OCI-LY7 (cell line): ENCODE measurements at regions not wholly inside any gene's neighbourhood (a gene's known extent, or its start where the extent isn't known, plus 50 kb on each side); places are given as distances from the start of the nearest gene placed in this dataset.

Experiments
- BruUV-seq: library from RNA; stranded (reverse); fragments of 400-500 nt; replicated peaks from 2 replicates; lab custom pipeline; 2021; lab: Mats Ljungman, UMichigan
- CTCF ChIA-PET: fragments of 300-600 bp; sonication (Branson Sonifier 250); formaldehyde crosslinking; loops from one replicate; lab custom pipeline; 2022; ENCODE audit warnings: antibody characterized with exemption; ENCODE audit not compliant: unreplicated experiment; lab: Charles Lee
- POLR2A ChIA-PET: fragments of 300-600 bp; sonication (Branson Sonifier 250); formaldehyde crosslinking; loops from one replicate; lab custom pipeline; 2022; ENCODE audit warnings: antibody characterized with exemption; lab: Charles Lee
- DNase-seq: peaks from one replicate; pipeline ENCODE4 v3.0.0-alpha.2; 2015; ENCODE audit warnings: low spot score
- H2AFZ ChIP-seq: fragments of 200-600 bp; sonication (generic), shearing (Covaris generic); 2 replicates; pipeline ENCODE4 v1.6.1; 2014; ENCODE audit warnings: mild to moderate bottlenecking, antibody characterized with exemption, low read length, moderate library complexity
- H3K27ac ChIP-seq: fragments of 200-600 bp; sonication (generic); 2 replicates; pipeline ENCODE4 v1.5.1; 2014; ENCODE audit warnings: mixed run types, low read depth, mild to moderate bottlenecking, moderate library complexity, low read length, inconsistent platforms; ENCODE audit not compliant: poor library complexity, severe bottlenecking
- H3K36me3 ChIP-seq: fragments of 200-600 bp; sonication (generic); 2 replicates; pipeline ENCODE4 v1.6.1; 2014; ENCODE audit warnings: mild to moderate bottlenecking, antibody characterized with exemption, low read length, moderate library complexity, mixed read lengths; ENCODE audit not compliant: insufficient read depth
- H3K4me1 ChIP-seq: fragments of 200-600 bp; sonication (generic); 2 replicates; pipeline ENCODE4 v1.5.1; 2014; ENCODE audit warnings: mild to moderate bottlenecking, low read length; ENCODE audit not compliant: insufficient read depth, poor library complexity, severe bottlenecking
- H3K4me2 ChIP-seq: fragments of 200-600 bp; sonication (generic); 2 replicates; pipeline ENCODE4 v1.6.1; 2014; ENCODE audit warnings: mild to moderate bottlenecking, low read length
- H3K4me3 ChIP-seq: fragments of 200-600 bp; sonication (generic); 2 replicates; pipeline ENCODE4 v1.5.1; 2014; ENCODE audit warnings: mild to moderate bottlenecking, low read depth, low read length; ENCODE audit not compliant: poor library complexity, severe bottlenecking
- H3K79me2 ChIP-seq: fragments of 200-600 bp; sonication (generic); 2 replicates; pipeline ENCODE4 v1.6.1; 2016; ENCODE audit warnings: low read depth, mild to moderate bottlenecking, low read length, moderate library complexity, mixed read lengths; ENCODE audit not compliant: insufficient read depth
- H3K9me2 ChIP-seq: fragments of 200-600 bp; sonication (generic); 2 replicates; pipeline ENCODE4 v1.6.1; 2016; ENCODE audit warnings: mild to moderate bottlenecking, low read length, mixed read lengths; ENCODE audit not compliant: insufficient read depth
- H3K9me3 ChIP-seq: fragments of 200-600 bp; sonication (generic); 2 replicates; pipeline ENCODE4 v1.6.1; 2014; ENCODE audit warnings: mild to moderate bottlenecking, mixed run types, low read length, mixed read lengths
- H4K20me1 ChIP-seq: fragments of 200-600 bp; sonication (generic); 2 replicates; pipeline ENCODE4 v1.6.1; 2014; ENCODE audit warnings: mild to moderate bottlenecking, antibody characterized with exemption, low read length, moderate library complexity, mixed read lengths; ENCODE audit not compliant: insufficient read depth
- CTCF ChIP-seq: fragments of 200-600 bp; sonication (generic); conservative IDR thresholded peaks from 2 replicates; pipeline ENCODE4 v1.5.1; 2014; ENCODE audit warnings: mild to moderate bottlenecking, antibody characterized with exemption, low read length, moderate library complexity, mixed read lengths
- EZH2phosphoT487 ChIP-seq: fragments of 200-600 bp; sonication (generic); IDR thresholded peaks from 2 replicates; pipeline ENCODE4 v1.6.1; 2018; ENCODE audit warnings: low read depth, borderline replicate concordance, mild to moderate bottlenecking, mixed run types, antibody characterized with exemption, low read length, moderate library complexity, mixed read lengths
- intact Hi-C: fragments of 100-400 bp; cut with micrococcal nuclease; formaldehyde crosslinking; loops from one replicate; pipeline ENCODE4 v1.10.0; 2022; ENCODE audit not compliant: unreplicated experiment

GRCh38 chr9:107927276-107927675, 437.7 kb upstream of the KLF4 start:
- ChIA-PET CTCF (no interaction called here), POLR2A (no interaction called here)
- H4K20me1 ChIP-seq = no peaks in the 10 kb centered on the region
- no peaks in the 10 kb centered on the region for H3K9me3 ChIP-seq
- no peak overlapping the region for H3K27ac ChIP-seq
- H3K4me1 ChIP-seq = no peaks in the 10 kb centered on the region
- DNase-seq = no peak
- TF ChIP-seq EZH2phosphoT487 (no peak), CTCF (no peak)
- H3K4me2 ChIP-seq = no peak overlapping the region
- BruUV-seq = no TSS peak
- intact Hi-C loops = no loop called here
- no peak overlapping the region for H2AFZ ChIP-seq
- no peaks in the 10 kb centered on the region for H3K79me2 ChIP-seq
- no peak overlapping the region for H3K4me3 ChIP-seq
- no peaks in the 10 kb centered on the region for H3K9me2 ChIP-seq
- H3K36me3 ChIP-seq = no peaks in the 10 kb centered on the region

GRCh38 chr9:107925749-107926297, 436.3 kb upstream of the KLF4 start:
- Histone ChIP-seq H3K4me3 (no peak overlapping the region), H3K27ac (no peak overlapping the region), H3K36me3 (no peaks in the 10 kb centered on the region), H3K4me2 (no peak overlapping the region), H3K9me3 (no peaks in the 10 kb centered on the region), H3K9me2 (no peaks in the 10 kb centered on the region), H3K4me1 (no peaks in the 10 kb centered on the region), H3K79me2 (no peaks in the 10 kb centered on the region), H2AFZ (no peak overlapping the region), H4K20me1 (no peaks in the 10 kb centered on the region)
- BruUV-seq = no TSS peak
- no peak for DNase-seq
- ChIA-PET POLR2A (no interaction called here), CTCF (no interaction called here)
- intact Hi-C loops = no loop called here
- no peak for TF ChIP-seq CTCF
- TF ChIP-seq EZH2phosphoT487 = no peak

- Histone ChIP-seq H3K4me1 (no peaks in the 10 kb centered on the region), H3K9me2 (no peaks in the 10 kb centered on the region), H3K27ac (no peak overlapping the region), H3K36me3 (no peaks in the 10 kb centered on the region), H4K20me1 (no peaks in the 10 kb centered on the region), H3K4me2 (no peak overlapping the region), H3K79me2 (no peaks in the 10 kb centered on the region), H3K4me3 (no peak overlapping the region), H3K9me3 (no peaks in the 10 kb centered on the region), H2AFZ (no peak overlapping the region)
- TF ChIP-seq CTCF (no peak), EZH2phosphoT487 (no peak)
- intact Hi-C loops = no loop called here
- no TSS peak for BruUV-seq
- ChIA-PET POLR2A (no interaction called here), CTCF (no interaction called here)
- no peak for DNase-seq
Observed at GRCh38 chr9:107922260-107922659, 432.7 kb upstream of the KLF4 start.
